ENCODE measurements at regions not wholly inside any gene's neighbourhood (a gene's known extent, or its start where the extent isn't known, plus 50 kb on each side); places are given as distances from the start of the nearest gene placed in this dataset.

GRCh38 chr9:86410281-86410680 lies 56.1 kb upstream of the TUT7 start:
- Histone ChIP-seq H3K4me3 (no peak overlapping the region), H3K36me3 (no peaks in the 10 kb centered on the region), H3K4me1 (peaks cover 26 to 35% (median 29%) of the 10 kb centered on the region in 4 donors), H3K27me3 (no peaks in the 10 kb centered on the region), H3K9me3 (no peaks in the 10 kb centered on the region), H3K27ac (replicated peaks in 1 of 4) (no peak overlapping the region)
- TF ChIP-seq POLR2A (IDR thresholded peaks at IDR 0.05; ENCODE audit: low read depth) (no peak), POLR2AphosphoS5 (IDR thresholded peaks at IDR 0.05) (no peak), CTCF (IDR thresholded peaks at IDR 0.05) (no peak), EP300 (IDR thresholded peaks at IDR 0.05) (no peak)
- intact Hi-C loops (cut with DNase I), result loop anchor here (5.0 kb wide), 1 partner anchor 917 kb away; no protein-coding TSS in a partner anchor
- DNase-seq (ENCODE audit: extremely low spot score), result no peak
- WGBS, result 92% methylated on average over 5 of the region's 5 CpGs

GRCh38 chr9:86408121-86408520 lies 53.9 kb upstream of the TUT7 start:
- H3K4me1 ChIP-seq, result peaks cover 21 to 38% (median 33%) of the 10 kb centered on the region in 4 donors
- no peaks in the 10 kb centered on the region for H3K36me3 ChIP-seq
- no peak overlapping the region for H3K4me3 ChIP-seq
- no peaks in the 10 kb centered on the region for H3K27me3 ChIP-seq
- TF ChIP-seq POLR2AphosphoS5 (IDR thresholded peaks at IDR 0.05), result no peak
- TF ChIP-seq CTCF (IDR thresholded peaks at IDR 0.05), result no peak
- TF ChIP-seq EP300 (IDR thresholded peaks at IDR 0.05), result no peak
- no peak for TF ChIP-seq POLR2A (IDR thresholded peaks at IDR 0.05; ENCODE audit: low read depth)
- intact Hi-C loops (cut with DNase I), result no loop called here
- WGBS, result 94% methylated on average over 1 of the region's 1 CpG
- no peak for DNase-seq (ENCODE audit: extremely low spot score)
- no peak overlapping the region for H3K27ac ChIP-seq (replicated peaks in 1 of 4)
- no peaks in the 10 kb centered on the region for H3K9me3 ChIP-seq

- Histone ChIP-seq H3K4me3 (no peak overlapping the region), H3K27me3 (no peaks in the 10 kb centered on the region), H3K36me3 (no peaks in the 10 kb centered on the region), H3K27ac (replicated peaks in 1 of 4) (peak overlapping the region; percentile 64 to 81 (median 78)), H3K4me1 (peaks cover 21 to 38% (median 33%) of the 10 kb centered on the region in 4 donors), H3K9me3 (no peaks in the 10 kb centered on the region)
- 66% methylated on average over 3 of the region's 3 CpGs for WGBS
- no peak for TF ChIP-seq POLR2A (IDR thresholded peaks at IDR 0.05; ENCODE audit: low read depth)
- no peak for TF ChIP-seq CTCF (IDR thresholded peaks at IDR 0.05)
- TF ChIP-seq POLR2AphosphoS5 (IDR thresholded peaks at IDR 0.05), result no peak
- no peak for TF ChIP-seq EP300 (IDR thresholded peaks at IDR 0.05)
- DNase-seq (ENCODE audit: extremely low spot score), result no peak
- intact Hi-C loops (cut with DNase I), result loop anchor here (2.0 kb wide), 1 partner anchor 52 kb away; the partner anchor contains the start of gene TUT7
These were observed 52.8 kb upstream of the TUT7 start for GRCh38 chr9:86407022-86407421.

- Histone ChIP-seq H3K9me3 (no peaks in the 10 kb centered on the region), H3K27me3 (no peaks in the 10 kb centered on the region), H3K27ac (replicated peaks in 1 of 4) (peak overlapping the region; percentile 64 to 81 (median 78)), H3K4me3 (peak overlapping the region in 1 of 4 donors; percentile 27), H3K4me1 (peaks cover 21 to 38% (median 33%) of the 10 kb centered on the region in 4 donors), H3K36me3 (no peaks in the 10 kb centered on the region)
- peak; percentile 57 for DNase-seq (ENCODE audit: extremely low spot score)
- intact Hi-C loops (cut with DNase I), result loop anchor here (2.0 kb wide), 1 partner anchor 52 kb away; the partner anchor contains the start of gene TUT7
- 20% methylated on average over 4 of the region's 4 CpGs for WGBS
- TF ChIP-seq CTCF (IDR thresholded peaks at IDR 0.05) (no peak), POLR2AphosphoS5 (IDR thresholded peaks at IDR 0.05) (peak; percentile 37 to 69)
These were observed 52.2 kb upstream of the TUT7 start for GRCh38 chr9:86406366-86406765.

GRCh38 chr9:86405926-86406325 lies 51.7 kb upstream of the TUT7 start:
- H3K4me1 ChIP-seq, result peaks cover 21 to 38% (median 33%) of the 10 kb centered on the region in 4 donors
- peak; percentile 90 for DNase-seq (ENCODE audit: extremely low spot score)
- intact Hi-C loops (cut with DNase I), result loop anchor here (2.0 kb wide), 1 partner anchor 51 kb away; the partner anchor contains the start of gene TUT7
- H3K36me3 ChIP-seq, result no peaks in the 10 kb centered on the region
- H3K9me3 ChIP-seq, result no peaks in the 10 kb centered on the region
- no peaks in the 10 kb centered on the region for H3K27me3 ChIP-seq
- H3K4me3 ChIP-seq, result peak overlapping the region in 1 of 4 donors; percentile 27
- TF ChIP-seq CTCF (IDR thresholded peaks at IDR 0.05) (no peak), POLR2AphosphoS5 (IDR thresholded peaks at IDR 0.05) (peak in 1 of 2 donors; percentile 45)
- H3K27ac ChIP-seq (replicated peaks in 1 of 4), result peak overlapping the region; percentile 64 to 81 (median 78)
- 12% methylated on average over 4 of the region's 4 CpGs for WGBS

Data from esophagus muscularis mucosa (tissue), 4 donors.